ENCODE measurements at regions not wholly inside any gene's neighbourhood (a gene's known extent, or its start where the extent isn't known, plus 50 kb on each side); places are given as distances from the start of the nearest gene placed in this dataset.

DNA sequence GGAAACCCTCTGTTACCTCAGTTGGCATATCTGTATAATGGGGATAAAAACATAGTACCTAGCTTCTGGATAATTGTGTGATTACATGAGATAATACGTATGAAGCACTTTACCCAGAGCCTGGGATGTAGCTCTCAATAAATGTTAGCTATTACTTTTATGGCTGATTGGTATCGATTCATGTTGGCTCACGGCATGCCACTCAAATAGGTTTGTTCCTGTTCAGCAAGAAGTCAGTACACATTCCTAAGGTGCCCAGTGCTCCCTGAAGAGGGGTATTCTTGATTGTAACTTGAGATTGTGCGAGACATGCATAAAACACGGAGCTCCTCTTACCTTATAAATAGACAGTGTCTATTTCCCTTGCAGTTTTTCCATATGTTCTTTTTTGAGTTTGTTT lies 78.5 kb upstream of the GALNT2 start:
- DNase-seq (ENCODE audit: low read depth, low spot score), result no peak
- in situ Hi-C loops (cut with HindIII; ENCODE audit: low pct_unique_long_range_greater_than_20kb, low sequenced_read_pairs), result no loop called here

DNA sequence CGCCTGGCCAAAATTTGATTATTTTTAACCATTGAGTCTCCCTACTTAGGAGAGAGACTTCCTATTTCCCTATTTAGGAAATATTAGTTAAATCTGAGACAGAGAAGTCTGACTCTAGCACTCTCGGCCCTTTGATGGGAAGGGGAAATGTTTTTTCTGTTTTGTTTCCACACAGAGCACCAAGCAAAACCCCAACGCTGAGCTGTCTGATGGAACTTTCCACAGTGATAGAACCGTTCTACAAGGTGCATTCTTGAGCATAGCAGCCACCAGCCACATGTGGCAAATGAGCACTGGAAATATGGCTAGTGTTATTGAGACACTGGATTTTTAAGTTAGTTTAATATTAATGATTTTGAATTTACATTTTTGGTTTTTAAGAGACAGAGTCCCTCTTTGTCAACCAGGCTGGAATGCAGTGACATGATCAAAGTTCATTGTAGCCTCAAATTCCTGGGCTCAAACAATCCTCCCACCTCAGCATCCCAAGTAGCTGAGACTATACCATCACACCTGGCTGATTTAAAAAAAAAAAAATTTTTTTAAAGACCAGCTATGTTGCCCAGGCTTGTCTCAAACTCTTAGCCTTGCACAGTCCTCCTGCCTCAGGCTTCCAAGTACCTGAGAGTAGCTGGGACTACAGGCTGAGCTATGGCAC lies 77.3 kb upstream of the GALNT2 start:
- no peak for DNase-seq (ENCODE audit: low read depth, low spot score)
- in situ Hi-C loops (cut with HindIII; ENCODE audit: low pct_unique_long_range_greater_than_20kb, low sequenced_read_pairs), result no loop called here

DNA sequence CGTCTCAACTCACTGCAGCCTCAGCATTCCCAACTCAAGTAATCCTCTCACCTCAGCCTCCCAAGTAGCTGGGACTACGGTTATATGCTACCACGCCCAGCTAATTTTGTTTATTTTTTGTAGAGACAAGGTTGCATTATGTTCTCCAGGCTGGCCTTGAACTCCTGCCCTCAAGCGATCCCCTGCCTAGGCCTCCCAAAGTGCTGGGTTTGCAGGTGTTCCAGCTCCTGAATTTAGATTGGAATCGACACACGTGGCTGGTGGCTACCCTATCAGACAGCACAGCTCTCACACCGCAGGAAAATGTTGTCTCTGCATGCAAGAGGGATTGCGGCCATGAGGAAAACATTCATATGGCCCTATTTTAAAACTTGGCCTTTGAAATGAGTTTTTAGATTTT lies 76.7 kb upstream of the GALNT2 start:
- in situ Hi-C loops (cut with HindIII; ENCODE audit: low pct_unique_long_range_greater_than_20kb, low sequenced_read_pairs), result no loop called here
- DNase-seq (ENCODE audit: low read depth, low spot score), result no peak

DNA sequence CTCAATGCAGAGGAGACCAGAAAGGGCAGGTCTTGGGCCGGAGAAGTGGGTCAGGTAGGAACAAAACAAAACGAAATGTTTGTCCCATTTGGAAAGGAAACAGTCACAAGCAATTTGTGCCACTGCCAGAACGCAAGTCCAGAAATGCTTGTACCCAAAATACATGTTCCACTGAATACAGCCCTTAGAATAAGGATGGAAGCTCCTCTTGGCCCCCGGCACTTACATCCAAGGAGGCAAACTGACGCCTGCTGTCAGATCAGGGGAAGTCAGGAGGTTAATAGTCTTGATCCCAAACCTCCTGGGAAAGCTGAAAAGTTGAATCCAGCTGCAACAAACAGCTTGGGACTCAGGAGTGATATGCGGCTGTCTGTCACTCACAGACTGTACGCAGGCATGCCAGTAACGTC lies 75.9 kb upstream of the GALNT2 start:
- in situ Hi-C loops (cut with HindIII; ENCODE audit: low pct_unique_long_range_greater_than_20kb, low sequenced_read_pairs), result no loop called here
- DNase-seq (ENCODE audit: low read depth, low spot score), result no peak

DNA sequence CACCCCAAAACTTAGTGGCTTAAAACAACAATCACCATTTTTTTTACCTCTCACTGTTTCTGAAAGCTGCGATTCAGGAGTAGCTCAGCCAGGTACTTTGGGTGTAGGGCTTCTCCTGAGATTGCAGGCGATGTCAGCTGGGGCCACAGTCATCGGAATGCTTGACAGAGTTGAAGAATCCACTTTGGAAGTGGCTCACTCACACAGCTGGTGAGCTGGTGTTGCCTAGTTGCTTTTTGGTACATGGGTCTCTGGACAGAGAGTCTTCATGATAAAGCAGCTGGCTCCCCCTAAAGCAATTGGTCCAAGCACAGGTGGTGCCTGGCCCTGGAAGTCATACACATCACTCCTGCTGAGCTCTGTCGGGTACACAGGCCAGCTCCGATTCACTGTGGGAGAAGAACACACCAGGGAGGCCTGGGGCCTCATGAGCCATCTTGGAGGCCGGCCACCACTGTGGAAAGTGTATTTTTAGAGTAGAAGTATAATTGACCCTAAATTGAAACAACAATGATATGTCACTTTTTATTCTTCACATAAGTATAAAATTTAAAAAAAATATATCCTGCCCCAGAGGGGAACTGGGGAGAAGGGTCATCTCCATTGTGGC lies 75.2 kb upstream of the GALNT2 start:
- no peak for DNase-seq (ENCODE audit: low read depth, low spot score)
- in situ Hi-C loops (cut with HindIII; ENCODE audit: low pct_unique_long_range_greater_than_20kb, low sequenced_read_pairs), result no loop called here

DNA sequence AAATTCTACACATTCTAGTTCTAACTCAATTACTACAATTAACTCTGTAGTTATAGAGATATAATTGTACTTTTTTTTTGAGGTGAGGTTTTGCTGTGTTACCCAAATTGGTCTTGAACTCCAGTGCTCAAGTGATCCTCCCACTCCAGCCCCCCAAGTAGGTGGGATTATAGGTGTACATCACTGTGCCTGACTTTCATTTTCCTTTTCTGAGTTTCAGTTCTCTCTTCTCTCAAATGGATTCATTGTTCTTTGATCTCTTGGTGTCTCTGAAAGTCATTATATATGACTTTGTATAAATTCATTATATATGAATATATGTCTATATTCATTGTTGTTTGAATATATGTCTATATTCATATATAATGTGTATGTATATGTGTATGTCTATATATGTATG lies 74.0 kb upstream of the GALNT2 start:
- in situ Hi-C loops (cut with HindIII; ENCODE audit: low pct_unique_long_range_greater_than_20kb, low sequenced_read_pairs), result no loop called here
- no peak for DNase-seq (ENCODE audit: low read depth, low spot score)

DNA sequence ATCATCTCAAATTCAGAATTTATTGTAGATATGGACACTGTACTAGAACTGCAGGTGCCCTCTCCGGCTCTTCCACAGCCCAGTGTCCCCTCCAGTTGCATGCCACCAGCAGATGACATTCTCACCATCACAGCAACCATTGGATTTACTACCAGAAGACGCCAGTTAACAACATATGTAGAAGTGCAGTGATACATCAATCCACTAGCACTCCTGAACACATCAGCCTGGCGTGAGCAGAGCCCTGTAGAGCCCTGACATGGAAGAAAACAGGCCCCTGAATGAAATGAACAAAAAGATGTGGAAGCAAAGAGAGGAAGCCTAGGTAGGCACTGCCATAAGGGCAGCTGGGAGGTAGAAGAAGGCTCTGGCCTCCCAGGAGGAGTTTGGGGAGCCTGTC lies 73.1 kb upstream of the GALNT2 start:
- in situ Hi-C loops (cut with HindIII; ENCODE audit: low pct_unique_long_range_greater_than_20kb, low sequenced_read_pairs), result no loop called here
- DNase-seq (ENCODE audit: low read depth, low spot score), result no peak

DNA sequence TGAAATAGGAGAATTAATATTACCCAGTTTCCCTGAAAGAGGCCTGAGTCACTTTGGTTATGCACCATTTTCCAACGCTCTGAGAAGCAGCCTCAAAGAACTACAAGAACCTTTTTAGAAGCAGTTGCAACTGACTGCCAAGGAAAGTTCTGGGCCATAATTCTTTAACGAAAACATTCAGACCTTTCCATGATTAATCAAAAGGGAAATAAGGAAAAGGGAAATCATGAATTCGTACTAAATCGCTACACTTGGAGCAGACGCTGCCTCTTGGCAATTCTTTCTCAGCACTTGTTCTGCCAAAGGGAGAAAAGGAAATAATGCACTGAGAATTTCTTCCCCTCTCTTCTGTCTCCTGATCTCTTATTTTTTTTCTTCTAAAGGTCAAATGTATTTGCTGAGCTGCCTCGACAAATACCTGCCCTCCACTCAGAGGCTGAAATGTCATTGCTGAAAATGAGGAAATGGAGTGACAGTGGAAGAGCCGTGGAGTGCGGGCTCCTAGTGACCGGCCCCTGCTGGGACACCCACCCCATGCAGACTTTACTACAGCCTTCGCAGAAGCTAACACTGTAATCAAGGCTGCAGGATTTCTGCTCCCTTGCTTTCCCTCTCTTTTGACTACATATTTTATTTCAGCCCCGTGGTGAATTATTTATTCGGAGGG lies 67.9 kb upstream of the GALNT2 start:
- in situ Hi-C loops (cut with HindIII; ENCODE audit: low pct_unique_long_range_greater_than_20kb, low sequenced_read_pairs), result no loop called here
- no peak for DNase-seq (ENCODE audit: low read depth, low spot score)

DNA sequence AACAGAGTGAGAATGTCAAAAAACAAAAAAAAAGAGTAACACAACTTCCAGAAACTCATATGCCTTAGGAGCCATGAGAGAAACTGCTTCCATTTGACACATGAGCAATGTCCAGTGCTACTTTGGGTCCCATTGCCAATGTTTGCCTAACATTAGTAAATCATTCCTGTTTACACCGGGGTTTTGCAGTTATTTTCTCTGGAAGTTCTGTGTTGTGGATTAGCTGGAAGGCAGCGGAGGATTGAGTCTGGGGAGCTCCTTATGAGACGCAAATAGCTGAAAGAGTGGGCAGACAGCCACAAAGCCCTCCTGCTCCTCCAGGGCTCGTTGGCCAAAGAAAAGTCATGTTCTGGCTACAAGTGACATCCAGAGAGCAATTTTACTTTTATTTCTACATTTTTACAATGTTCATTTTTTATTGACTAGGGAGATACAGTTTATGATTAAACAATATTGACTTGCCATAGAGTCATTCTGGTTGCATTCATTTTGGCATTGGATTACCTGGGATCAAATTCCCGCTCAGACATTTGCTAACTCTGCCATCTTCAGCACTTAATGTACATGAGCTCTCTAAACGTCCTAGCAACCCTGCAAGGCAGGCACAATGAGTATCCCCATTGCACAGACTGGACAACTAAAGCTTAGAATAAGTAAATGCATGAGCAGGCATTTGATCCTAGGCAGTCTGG lies 66.4 kb upstream of the GALNT2 start:
- in situ Hi-C loops (cut with HindIII; ENCODE audit: low pct_unique_long_range_greater_than_20kb, low sequenced_read_pairs), result no loop called here
- no peak for DNase-seq (ENCODE audit: low read depth, low spot score)

DNA sequence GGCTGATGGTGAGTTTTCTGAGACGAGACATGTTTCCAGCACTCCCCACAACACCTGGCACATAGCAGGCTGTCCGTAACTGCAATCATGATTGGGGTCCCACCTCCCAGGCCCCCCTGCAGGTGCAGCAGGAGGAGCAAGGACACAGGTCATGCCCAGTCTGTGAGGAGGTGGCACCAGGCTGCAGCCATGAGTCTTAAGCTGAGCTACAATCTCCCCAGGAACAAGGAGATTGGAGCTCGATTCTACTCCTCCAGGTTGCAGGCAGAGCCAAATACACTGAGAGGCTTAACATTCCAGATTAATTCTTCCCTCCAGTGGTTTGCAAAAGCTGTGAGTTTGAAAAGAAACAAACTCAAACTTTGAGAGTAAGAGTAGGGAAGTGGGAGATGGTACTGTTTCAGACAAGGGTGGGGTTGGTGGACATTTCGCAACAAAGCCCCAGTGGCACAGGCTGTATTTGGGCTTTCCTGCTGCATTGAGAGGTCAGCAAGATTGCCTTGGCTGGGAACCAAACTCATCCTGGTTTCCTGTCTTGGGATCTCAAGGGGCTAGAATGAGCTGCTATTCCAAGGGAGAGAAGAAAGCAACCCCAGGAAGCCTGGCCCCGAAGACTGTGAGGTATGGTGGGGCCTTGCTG lies 64.8 kb upstream of the GALNT2 start:
- DNase-seq (ENCODE audit: low read depth, low spot score), result no peak
- in situ Hi-C loops (cut with HindIII; ENCODE audit: low pct_unique_long_range_greater_than_20kb, low sequenced_read_pairs), result no loop called here

DNA sequence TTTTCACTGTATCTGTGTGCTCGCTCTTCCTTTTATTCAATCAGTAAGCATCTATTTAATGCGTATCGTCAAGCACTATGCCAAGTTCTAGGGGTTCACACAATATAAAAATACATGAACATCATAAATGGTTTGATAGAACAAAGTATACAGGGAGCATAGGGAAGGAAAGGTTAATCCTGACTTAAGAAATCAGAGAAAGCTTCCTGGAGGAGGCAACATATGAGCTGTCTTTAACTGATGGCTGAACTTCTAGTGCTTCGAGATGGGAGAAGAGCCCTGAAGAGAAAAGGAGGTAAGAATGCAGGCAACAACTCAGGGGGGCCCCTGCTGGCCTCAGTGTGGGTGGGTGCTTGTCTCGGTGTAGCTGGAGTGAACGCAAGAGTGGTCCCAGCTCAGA lies 63.6 kb upstream of the GALNT2 start:
- no peak for DNase-seq (ENCODE audit: low read depth, low spot score)
- in situ Hi-C loops (cut with HindIII; ENCODE audit: low pct_unique_long_range_greater_than_20kb, low sequenced_read_pairs), result no loop called here

DNA sequence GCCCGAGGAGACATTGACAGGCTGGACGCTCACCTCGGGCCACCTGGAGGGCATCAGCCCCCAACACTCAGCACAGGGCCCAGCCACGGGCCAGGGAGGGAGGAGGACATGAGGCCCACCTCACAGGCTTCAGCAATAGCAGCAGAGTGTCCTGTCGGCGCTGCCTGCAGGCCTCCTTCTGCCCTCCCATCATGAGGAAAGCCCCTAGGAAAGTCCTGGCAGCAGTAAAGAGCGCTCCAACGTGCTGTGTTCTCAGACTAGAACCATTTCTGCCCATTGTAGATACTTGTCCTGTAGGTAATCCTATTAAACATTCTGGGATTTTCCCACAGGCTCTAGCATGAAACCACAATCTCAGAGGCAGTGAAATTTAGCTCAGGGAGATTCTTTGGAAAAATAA lies 62.0 kb upstream of the GALNT2 start:
- in situ Hi-C loops (cut with HindIII; ENCODE audit: low pct_unique_long_range_greater_than_20kb, low sequenced_read_pairs), result no loop called here
- DNase-seq (ENCODE audit: low read depth, low spot score), result no peak

DNA sequence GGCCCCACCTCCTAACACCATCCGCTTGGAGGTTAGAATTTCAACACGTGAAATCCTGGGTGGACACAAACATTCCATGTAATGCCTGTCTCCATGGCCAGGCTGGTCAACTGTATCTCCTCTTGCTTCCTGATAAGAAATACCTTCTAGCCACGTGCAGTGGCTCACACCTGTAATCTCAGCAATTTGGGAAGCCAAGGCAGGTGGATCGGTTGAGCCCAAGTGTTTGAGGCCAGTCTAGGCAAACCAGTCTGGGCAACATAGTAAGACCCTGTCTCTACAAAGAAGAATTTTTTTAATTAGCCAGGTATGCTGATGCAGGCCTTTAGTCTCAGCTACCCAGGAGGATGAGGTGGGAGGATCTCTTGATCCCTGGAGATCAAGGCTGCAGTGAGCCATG lies 58.3 kb upstream of the GALNT2 start:
- no peak for DNase-seq (ENCODE audit: low read depth, low spot score)
- in situ Hi-C loops (cut with HindIII; ENCODE audit: low pct_unique_long_range_greater_than_20kb, low sequenced_read_pairs), result no loop called here

DNA sequence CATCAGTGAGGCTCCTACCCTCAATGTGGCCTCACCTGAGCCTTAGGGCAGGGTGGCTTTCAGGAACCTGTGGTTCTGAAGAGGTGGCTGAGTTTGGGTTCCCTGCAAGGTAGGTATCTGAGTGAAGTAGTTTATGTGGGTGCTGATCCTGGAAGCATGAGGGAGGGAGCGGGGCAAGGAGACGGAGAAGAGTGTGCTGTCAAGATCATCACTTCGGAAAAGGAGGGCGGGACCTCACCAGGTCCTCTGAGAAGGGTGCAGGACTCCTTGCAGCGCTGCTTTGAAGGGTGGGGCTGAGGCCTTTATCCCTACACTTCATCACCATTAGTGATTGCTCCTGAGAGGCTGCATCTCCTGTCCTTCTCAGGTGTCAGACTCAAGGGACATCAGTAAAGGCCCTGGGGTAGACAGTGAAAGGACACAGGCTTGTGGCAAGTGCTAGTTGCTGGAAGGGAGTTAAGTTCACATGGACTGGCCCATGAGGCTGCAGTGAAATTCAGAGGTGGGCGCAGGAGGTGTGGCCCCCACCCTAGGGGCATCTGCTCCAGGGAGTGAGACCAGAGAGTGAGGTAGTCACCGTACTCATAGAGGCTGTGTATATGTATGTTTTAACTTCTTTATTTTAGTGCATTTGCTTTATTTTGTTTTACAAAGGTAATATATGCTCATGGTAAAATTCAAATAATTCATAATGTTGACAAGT lies 57.3 kb upstream of the GALNT2 start:
- in situ Hi-C loops (cut with HindIII; ENCODE audit: low pct_unique_long_range_greater_than_20kb, low sequenced_read_pairs), result no loop called here
- no peak for DNase-seq (ENCODE audit: low read depth, low spot score)

DNA sequence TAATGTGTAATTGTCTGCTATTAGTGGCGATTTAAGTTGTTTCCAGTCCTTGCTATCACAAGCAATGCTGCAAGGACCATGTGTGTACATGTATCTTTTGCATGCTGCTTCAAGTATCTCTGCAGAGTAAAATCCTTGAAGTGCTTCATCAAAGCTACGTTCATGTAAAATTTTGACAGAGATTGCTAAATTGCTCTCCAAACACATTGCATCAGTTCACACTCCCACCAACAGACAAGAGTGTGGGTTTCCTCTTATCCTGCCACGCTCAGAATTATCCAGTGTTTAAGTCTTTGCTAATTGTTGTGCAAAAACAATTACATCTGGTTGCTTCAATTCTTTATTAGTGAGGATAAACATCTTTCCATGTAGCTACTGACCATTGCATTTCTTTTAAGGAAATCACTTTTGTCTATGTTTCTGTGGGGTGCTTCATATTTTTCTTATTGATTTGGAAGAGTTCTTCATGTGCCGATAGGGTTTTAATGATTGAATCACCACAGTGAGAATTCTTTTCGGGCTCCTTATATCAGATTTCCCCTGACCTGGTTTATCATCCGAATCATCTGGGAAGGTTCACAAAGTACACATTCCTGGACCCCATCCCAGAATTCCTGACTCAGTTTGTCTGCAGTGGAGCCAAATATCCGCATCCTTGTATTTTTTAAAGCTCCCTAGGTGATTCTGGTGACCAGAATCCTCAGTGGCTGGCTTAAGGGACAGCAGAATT lies 56.3 kb upstream of the GALNT2 start:
- no peak for DNase-seq (ENCODE audit: low read depth, low spot score)

DNA sequence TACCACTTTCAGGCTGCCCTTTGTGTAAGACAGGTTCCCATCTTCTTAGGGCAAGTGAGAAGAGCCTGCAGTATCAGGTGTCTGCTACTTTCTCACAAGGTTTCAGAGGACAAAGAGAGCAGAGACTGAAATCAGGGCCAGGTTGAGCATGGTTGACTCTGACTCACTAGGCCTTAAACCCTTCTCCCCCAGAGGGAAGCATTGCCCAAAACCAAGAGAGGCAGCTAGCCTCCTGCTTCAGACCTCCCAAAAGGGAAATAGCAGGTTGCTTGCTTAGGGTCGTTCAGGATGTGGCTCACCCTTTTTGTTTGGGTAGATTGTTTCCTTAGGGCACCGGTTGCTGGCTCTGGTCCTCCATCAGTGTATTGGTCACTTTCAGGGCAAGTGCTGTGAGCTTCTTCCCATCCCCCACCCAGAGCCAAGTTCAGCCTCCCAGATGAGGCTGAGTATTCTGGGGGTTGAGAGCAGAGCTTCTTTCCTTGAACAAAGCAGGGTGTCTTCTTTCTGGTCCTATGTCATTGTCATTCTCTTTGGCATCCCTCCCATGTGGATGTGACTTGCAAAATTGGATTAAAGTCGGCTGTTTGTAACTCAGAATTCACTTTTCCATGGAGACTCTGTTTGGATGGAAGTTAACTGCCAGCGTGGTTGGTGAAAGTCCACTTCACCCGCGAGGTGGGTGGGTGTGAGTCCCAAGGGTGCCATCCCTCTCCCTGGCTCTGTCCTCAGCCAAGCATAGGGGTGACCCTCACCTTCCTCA lies 55.5 kb upstream of the GALNT2 start:
- in situ Hi-C loops (cut with HindIII; ENCODE audit: low pct_unique_long_range_greater_than_20kb, low sequenced_read_pairs), result no loop called here
- DNase-seq (ENCODE audit: low read depth, low spot score), result no peak

More for the DNA sequence above, 56.3 kb upstream of the GALNT2 start:
- in situ Hi-C loops (cut with HindIII; ENCODE audit: low pct_unique_long_range_greater_than_20kb, low sequenced_read_pairs), result no loop called here

DNA sequence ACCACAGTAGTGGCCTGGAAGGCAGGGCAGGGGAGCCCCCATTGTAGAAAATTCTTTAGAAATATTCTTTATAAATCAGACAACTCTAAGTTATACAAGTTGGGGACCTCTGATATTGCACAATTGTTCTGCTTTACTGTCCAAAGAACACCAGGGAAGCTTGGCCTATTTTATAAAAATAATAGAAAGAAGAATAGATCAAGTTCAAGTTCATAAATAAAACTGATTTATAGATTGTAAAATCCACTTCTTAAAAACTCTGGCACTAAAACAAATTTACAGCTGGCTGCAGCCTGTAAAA lies 55.0 kb upstream of the GALNT2 start:
- in situ Hi-C loops (cut with HindIII; ENCODE audit: low pct_unique_long_range_greater_than_20kb, low sequenced_read_pairs), result no loop called here
- DNase-seq (ENCODE audit: low read depth, low spot score), result no peak
